ENCODE measurements at regions not wholly inside any gene's neighbourhood (a gene's known extent, or its start where the extent isn't known, plus 50 kb on each side); places are given as distances from the start of the nearest gene placed in this dataset.
"Not testable (repeated sequence)": the region's sequence is repeated elsewhere in the genome, so short reads cannot be mapped to it uniquely, and the experiment has no call there.

GRCh38 chr2:236777408-236777807 lies 207.8 kb downstream of the ACKR3 start:
- TF ChIP-seq CTCF (IDR thresholded peaks at IDR 0.05) (no peak), ZFX (IDR thresholded peaks at IDR 0.05; ENCODE audit: borderline replicate concordance) (no peak)
- no peak overlapping the region for H3K27ac ChIP-seq

- TF ChIP-seq CTCF (IDR thresholded peaks at IDR 0.05) (no peak), ZFX (IDR thresholded peaks at IDR 0.05; ENCODE audit: borderline replicate concordance) (no peak)
- no peak overlapping the region for H3K27ac ChIP-seq
Observed at GRCh38 chr2:236781933-236782816, 212.6 kb downstream of the ACKR3 start.

GRCh38 chr2:236782938-236783337 lies 213.3 kb downstream of the ACKR3 start:
- no peak for TF ChIP-seq CTCF (IDR thresholded peaks at IDR 0.05)
- TF ChIP-seq ZFX (IDR thresholded peaks at IDR 0.05; ENCODE audit: borderline replicate concordance) = no peak
- no peak overlapping the region for H3K27ac ChIP-seq

- no peak for TF ChIP-seq CTCF (IDR thresholded peaks at IDR 0.05)
- TF ChIP-seq ZFX (IDR thresholded peaks at IDR 0.05; ENCODE audit: borderline replicate concordance) = no peak
Observed at GRCh38 chr2:236783417-236784020, 213.9 kb downstream of the ACKR3 start.

GRCh38 chr2:236785611-236786057 lies 216.0 kb downstream of the ACKR3 start:
- TF ChIP-seq CTCF (IDR thresholded peaks at IDR 0.05) (no peak), ZFX (IDR thresholded peaks at IDR 0.05; ENCODE audit: borderline replicate concordance) (no peak)

More at GRCh38 chr2:236783417-236784020, 213.9 kb downstream of the ACKR3 start:
- H3K27ac ChIP-seq = no peak overlapping the region

GRCh38 chr2:236786751-236787150 lies 217.1 kb downstream of the ACKR3 start:
- no peak for TF ChIP-seq ZFX (IDR thresholded peaks at IDR 0.05; ENCODE audit: borderline replicate concordance)
- no peak for TF ChIP-seq CTCF (IDR thresholded peaks at IDR 0.05)
- H3K27ac ChIP-seq = no peak overlapping the region

More at GRCh38 chr2:236785611-236786057, 216.0 kb downstream of the ACKR3 start:
- H3K27ac ChIP-seq = no peak overlapping the region

GRCh38 chr2:236787376-236787775 lies 217.8 kb downstream of the ACKR3 start:
- H3K27ac ChIP-seq = not testable (repeated sequence)

All from 22Rv1 (cell line).